GM18507 (cell line): ENCODE measurements at regions not wholly inside any gene's neighbourhood (a gene's known extent, or its start where the extent isn't known, plus 50 kb on each side); places are given as distances from the start of the nearest gene placed in this dataset.

ENCODE experiments used
- DNase-seq: peaks from one replicate; pipeline ENCODE4 v3.0.0; 2011; ENCODE audit warnings: low read depth; ENCODE audit not compliant: insufficient read length; ENCODE audit errors: extremely low spot score
- FAIRE-seq: peaks from 2 replicates; lab custom pipeline; 2011; peaks lifted over from hg19 to GRCh38; lab: Jason Lieb, UNC

GRCh38 chr13:81757348-81757970 is 1416.5 kb upstream of the SPRY2 start:
- no peak for FAIRE-seq

GRCh38 chr13:81745391-81745790 is 1404.5 kb upstream of the SPRY2 start:
- no peak for FAIRE-seq

More at GRCh38 chr13:81757348-81757970, 1416.5 kb upstream of the SPRY2 start:
- no peak for DNase-seq

GRCh38 chr13:81738364-81738763 is 1397.4 kb upstream of the SPRY2 start:
- DNase-seq = no peak
- no peak for FAIRE-seq

More at GRCh38 chr13:81745391-81745790, 1404.5 kb upstream of the SPRY2 start:
- DNase-seq = no peak

GRCh38 chr13:81726037-81726726 is 1385.3 kb upstream of the SPRY2 start:
- FAIRE-seq (no peak), DNase-seq (no peak)

GRCh38 chr13:81722456-81722855 is 1381.5 kb upstream of the SPRY2 start:
- FAIRE-seq = no peak
- DNase-seq = no peak

- no peak for DNase-seq
- no peak for FAIRE-seq
Measured at GRCh38 chr13:81721400-81721799, 1380.5 kb upstream of the SPRY2 start.

GRCh38 chr13:81714513-81714912 is 1373.6 kb upstream of the SPRY2 start:
- FAIRE-seq (no peak), DNase-seq (no peak)

- DNase-seq = no peak
- no peak for FAIRE-seq
Measured at GRCh38 chr13:81713201-81713600, 1372.3 kb upstream of the SPRY2 start.

- no peak for FAIRE-seq
- no peak for DNase-seq
Measured at GRCh38 chr13:81697826-81698225, 1356.9 kb upstream of the SPRY2 start.

GRCh38 chr13:81686877-81687276 is 1346.0 kb upstream of the SPRY2 start:
- FAIRE-seq = no peak
- DNase-seq = no peak

- DNase-seq (no peak), FAIRE-seq (no peak)
Measured at GRCh38 chr13:81683521-81683920, 1342.6 kb upstream of the SPRY2 start.

- no peak for FAIRE-seq
Measured at GRCh38 chr13:81682081-81682630, 1341.2 kb upstream of the SPRY2 start.

GRCh38 chr13:81677857-81678256 is 1336.9 kb upstream of the SPRY2 start:
- FAIRE-seq (no peak), DNase-seq (no peak)

More at GRCh38 chr13:81682081-81682630, 1341.2 kb upstream of the SPRY2 start:
- no peak for DNase-seq

GRCh38 chr13:81676008-81676407 is 1335.1 kb upstream of the SPRY2 start:
- FAIRE-seq = no peak
- DNase-seq = no peak

- FAIRE-seq (no peak), DNase-seq (no peak)
Measured at GRCh38 chr13:81671064-81671463, 1330.1 kb upstream of the SPRY2 start.

GRCh38 chr13:81670048-81670447 is 1329.1 kb upstream of the SPRY2 start:
- no peak for FAIRE-seq
- no peak for DNase-seq

- FAIRE-seq = no peak
- no peak for DNase-seq
Measured at GRCh38 chr13:81664872-81665271, 1323.9 kb upstream of the SPRY2 start.

GRCh38 chr13:81659984-81660383 is 1319.1 kb upstream of the SPRY2 start:
- no peak for FAIRE-seq
- DNase-seq = no peak

- no peak for DNase-seq
Measured at GRCh38 chr13:81658598-81659370, 1317.9 kb upstream of the SPRY2 start.

GRCh38 chr13:81639984-81640582 is 1299.2 kb upstream of the SPRY2 start:
- FAIRE-seq = no peak
- DNase-seq = no peak

More at GRCh38 chr13:81658598-81659370, 1317.9 kb upstream of the SPRY2 start:
- FAIRE-seq = no peak
